HEK293T (cell line): ENCODE measurements at regions not wholly inside any gene's neighbourhood (a gene's known extent, or its start where the extent isn't known, plus 50 kb on each side); places are given as distances from the start of the nearest gene placed in this dataset.
"Not testable (repeated sequence)": the region's sequence is repeated elsewhere in the genome, so short reads cannot be mapped to it uniquely, and the experiment has no call there.

ENCODE experiments used
- BHLHE40 ChIP-seq: fragments of 450-650 bp; IDR thresholded peaks from 2 replicates; pipeline ENCODE4 v1.6.1; 2016; ENCODE audit warnings: mild to moderate bottlenecking, moderate library complexity, borderline replicate concordance
- CTBP1 ChIP-seq: fragments of 450-650 bp; IDR thresholded peaks from 2 replicates; pipeline ENCODE4 v1.6.1; 2016; ENCODE audit warnings: borderline replicate concordance
- ELF4 ChIP-seq: fragments of 450-650 bp; IDR thresholded peaks from 2 replicates; pipeline ENCODE4 v1.6.1; 2017; ENCODE audit warnings: antibody characterized with exemption
- FOXA1 ChIP-seq: fragments of 450-650 bp; IDR thresholded peaks from 2 replicates; pipeline ENCODE4 v1.6.1; 2016; ENCODE audit warnings: mild to moderate bottlenecking
- FOXK2 ChIP-seq: fragments of 450-650 bp; IDR thresholded peaks from 2 replicates; pipeline ENCODE4 v1.6.1; 2016; ENCODE audit warnings: mild to moderate bottlenecking
- FOXM1 ChIP-seq: fragments of 450-650 bp; IDR thresholded peaks from 2 replicates; pipeline ENCODE4 v1.6.1; 2017; ENCODE audit warnings: mild to moderate bottlenecking, borderline replicate concordance
- HDGF ChIP-seq: fragments of 450-650 bp; IDR thresholded peaks from 2 replicates; pipeline ENCODE4 v1.6.1; 2017; ENCODE audit warnings: antibody characterized with exemption, borderline replicate concordance
- L3MBTL2 ChIP-seq: fragments of 450-650 bp; conservative IDR thresholded peaks from 2 replicates; pipeline ENCODE4 v1.6.1; 2016; ENCODE audit warnings: mild to moderate bottlenecking
- NFRKB ChIP-seq: fragments of 450-650 bp; IDR thresholded peaks from 2 replicates; pipeline ENCODE4 v1.6.1; 2016; ENCODE audit warnings: mild to moderate bottlenecking, moderate library complexity
- SP1 ChIP-seq: fragments of 450-650 bp; IDR thresholded peaks from 2 replicates; pipeline ENCODE4 v1.6.1; 2017
- SUZ12 ChIP-seq: fragments of 450-650 bp; IDR thresholded peaks from 2 replicates; pipeline ENCODE4 v1.6.1; 2016; ENCODE audit warnings: mild to moderate bottlenecking
- TARDBP ChIP-seq: fragments of 450-650 bp; IDR thresholded peaks from 2 replicates; pipeline ENCODE4 v1.6.1; 2016
- ZNF384 ChIP-seq: fragments of 450-650 bp; IDR thresholded peaks from 2 replicates; pipeline ENCODE4 v1.6.1; 2016

DNA sequence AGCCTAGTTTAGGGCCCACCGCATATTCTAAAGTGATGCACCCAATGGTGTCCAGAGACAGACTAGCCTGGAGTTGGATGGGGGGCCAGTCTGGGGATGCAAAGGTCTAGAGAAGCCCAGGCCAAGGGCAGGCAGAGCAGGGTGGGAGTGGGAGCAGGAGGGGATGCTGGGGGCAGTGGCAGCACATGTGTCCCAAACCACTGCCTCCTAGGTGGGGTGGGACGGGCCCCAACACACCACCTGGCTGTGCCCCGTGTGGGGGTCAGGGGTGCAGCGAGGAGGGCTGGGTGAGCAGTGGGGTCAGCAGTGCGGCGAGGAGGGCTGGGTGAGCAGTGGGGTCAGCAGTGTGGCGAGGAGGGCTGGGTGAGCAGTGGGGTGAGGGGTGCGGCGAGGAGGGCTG lies 92.7 kb downstream of the METRNL start:
- not testable (repeated sequence) for TF ChIP-seq SUZ12, TARDBP, SP1, L3MBTL2, ELF4, FOXM1, BHLHE40, HDGF, FOXK2, NFRKB, FOXA1, ZNF384, CTBP1
